GM12874 (cell line): ENCODE measurements at regions not wholly inside any gene's neighbourhood (a gene's known extent, or its start where the extent isn't known, plus 50 kb on each side); places are given as distances from the start of the nearest gene placed in this dataset.

Experiments used
- TF ChIP-seq, protein P1 (sequence below): IDR thresholded peaks from 2 replicates; pipeline ENCODE4 v1.5.1; 2011; ENCODE audit warnings: low read depth, mild to moderate bottlenecking, control low read depth, low read length, moderate library complexity; ENCODE audit not compliant: insufficient read depth

DNA sequence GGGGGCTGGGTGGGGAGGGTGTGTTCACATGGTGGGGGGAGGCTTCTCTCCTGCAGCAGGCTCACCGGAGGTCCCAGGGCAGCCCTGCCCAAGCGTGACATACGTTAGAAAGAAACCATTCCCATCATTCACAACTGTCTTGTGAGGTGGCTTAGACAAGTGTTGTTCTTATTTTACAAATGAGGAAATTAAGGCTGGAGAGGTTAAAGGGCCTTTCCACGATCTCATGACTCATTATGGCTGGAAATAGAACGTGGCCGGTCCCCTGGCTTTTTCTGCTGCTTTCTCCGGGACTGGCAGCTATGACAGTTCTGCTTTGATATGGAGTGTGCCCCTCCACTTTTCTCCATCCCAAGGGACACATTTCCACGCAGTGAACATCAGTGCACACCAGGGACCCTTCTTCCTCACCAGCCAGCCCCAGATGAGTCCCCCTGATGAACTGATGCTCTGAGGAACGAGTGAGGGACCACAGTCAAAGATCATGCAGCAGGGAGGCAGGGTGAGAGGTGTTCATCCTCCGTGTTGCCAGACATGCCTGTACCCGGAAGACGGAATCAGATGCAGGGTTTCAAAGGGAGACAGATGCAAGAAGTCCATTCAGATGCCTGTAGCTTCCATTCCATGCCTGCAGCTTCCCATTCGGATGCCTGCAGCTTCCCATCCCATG lies 64.0 kb upstream of the ACSL1 start:
- TF ChIP-seq, protein P1, sequence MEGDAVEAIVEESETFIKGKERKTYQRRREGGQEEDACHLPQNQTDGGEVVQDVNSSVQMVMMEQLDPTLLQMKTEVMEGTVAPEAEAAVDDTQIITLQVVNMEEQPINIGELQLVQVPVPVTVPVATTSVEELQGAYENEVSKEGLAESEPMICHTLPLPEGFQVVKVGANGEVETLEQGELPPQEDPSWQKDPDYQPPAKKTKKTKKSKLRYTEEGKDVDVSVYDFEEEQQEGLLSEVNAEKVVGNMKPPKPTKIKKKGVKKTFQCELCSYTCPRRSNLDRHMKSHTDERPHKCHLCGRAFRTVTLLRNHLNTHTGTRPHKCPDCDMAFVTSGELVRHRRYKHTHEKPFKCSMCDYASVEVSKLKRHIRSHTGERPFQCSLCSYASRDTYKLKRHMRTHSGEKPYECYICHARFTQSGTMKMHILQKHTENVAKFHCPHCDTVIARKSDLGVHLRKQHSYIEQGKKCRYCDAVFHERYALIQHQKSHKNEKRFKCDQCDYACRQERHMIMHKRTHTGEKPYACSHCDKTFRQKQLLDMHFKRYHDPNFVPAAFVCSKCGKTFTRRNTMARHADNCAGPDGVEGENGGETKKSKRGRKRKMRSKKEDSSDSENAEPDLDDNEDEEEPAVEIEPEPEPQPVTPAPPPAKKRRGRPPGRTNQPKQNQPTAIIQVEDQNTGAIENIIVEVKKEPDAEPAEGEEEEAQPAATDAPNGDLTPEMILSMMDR, result no peak

DNA sequence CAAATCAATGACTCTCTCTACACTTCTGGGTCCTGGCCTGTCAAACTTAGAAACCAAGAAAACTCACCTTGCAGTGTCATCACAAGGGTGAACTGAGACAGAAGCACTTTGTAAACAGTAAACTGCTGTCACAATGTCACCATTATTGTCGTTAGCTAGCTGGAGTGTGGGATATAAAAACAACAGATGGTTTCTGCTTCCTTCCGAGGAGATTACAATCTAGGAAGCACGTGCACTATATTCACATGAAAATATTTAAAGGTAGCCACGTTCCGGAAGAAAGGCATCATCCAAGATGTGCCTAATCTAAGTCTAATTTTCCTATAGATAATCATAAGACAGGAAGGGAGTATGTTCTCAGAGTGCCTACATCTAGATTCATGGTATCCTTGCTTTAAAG lies 64.7 kb upstream of the ACSL1 start:
- TF ChIP-seq, protein P1, result no peak

- TF ChIP-seq, protein P1, result no peak
These were observed 66.1 kb upstream of the ACSL1 start for GRCh38 chr4:184891816-184892397.

DNA sequence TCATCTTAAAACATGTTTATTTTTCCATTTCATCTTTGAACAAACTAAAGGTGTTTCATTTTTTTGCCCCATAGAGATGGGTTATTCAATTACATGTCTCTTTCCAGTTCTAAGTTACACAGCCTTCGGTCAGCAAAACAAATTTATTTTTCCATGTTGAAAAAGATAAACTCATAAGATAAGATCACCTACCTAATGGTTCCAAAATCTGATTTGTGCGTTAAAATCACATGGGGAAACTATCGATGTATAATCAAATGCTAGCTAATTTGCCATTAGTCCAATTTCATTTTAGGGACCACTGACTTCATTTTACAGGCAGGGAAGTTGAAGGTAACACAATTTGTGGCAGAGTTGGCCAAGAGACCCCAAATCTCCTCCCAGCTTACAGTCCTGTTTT lies 67.2 kb upstream of the ACSL1 start:
- TF ChIP-seq, protein P1, result no peak

DNA sequence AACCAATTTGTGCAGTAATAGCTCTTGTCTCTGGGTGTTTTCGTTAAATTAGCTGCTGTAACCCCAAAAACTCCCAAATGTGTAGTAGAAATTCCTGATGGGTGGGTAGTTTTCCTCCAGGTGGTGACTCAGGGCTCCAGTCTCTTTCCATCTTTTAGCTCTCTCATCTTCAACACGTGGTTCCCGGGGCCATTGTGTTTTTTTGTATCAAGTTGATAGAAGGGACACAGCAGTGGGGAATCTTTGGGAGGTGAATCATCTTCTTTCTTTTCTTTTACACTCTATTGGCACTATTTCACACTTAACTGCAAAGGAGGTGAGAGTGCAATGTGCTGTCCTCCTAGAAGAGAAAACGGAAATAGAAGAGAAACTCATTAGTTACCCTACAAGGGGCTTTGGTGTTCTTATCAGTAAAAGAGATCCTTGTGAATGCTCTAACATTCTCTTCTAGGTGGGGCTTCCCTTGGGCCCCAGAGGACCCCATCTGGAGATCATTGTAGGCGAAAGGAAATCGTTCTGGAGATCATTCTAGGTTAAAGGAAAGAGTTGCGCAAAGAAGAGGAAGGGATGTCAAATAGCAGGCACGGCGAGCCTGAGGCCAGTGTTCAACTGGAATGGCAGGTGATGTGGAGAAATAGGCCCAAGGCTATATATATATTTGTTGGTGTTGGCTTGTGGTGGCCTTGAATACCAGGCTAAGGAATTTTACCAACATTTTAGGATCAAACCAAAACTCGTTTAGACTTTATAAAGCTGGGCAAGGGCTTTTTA lies 68.2 kb upstream of the ACSL1 start:
- TF ChIP-seq, protein P1, result no peak

GRCh38 chr4:184895012-184895695 lies 69.4 kb upstream of the ACSL1 start:
- TF ChIP-seq, protein P1, result no peak
